Epidermal melanocyte (primary cell): ENCODE measurements at regions not wholly inside any gene's neighbourhood (a gene's known extent, or its start where the extent isn't known, plus 50 kb on each side); places are given as distances from the start of the nearest gene placed in this dataset.
"Not testable (repeated sequence)": the region's sequence is repeated elsewhere in the genome, so short reads cannot be mapped to it uniquely, and the experiment has no call there.

Experiments
- DNase-seq: peaks from one replicate; pipeline ENCODE4 v3.0.0; 2011; ENCODE audit warnings: low spot score; ENCODE audit not compliant: insufficient read length

GRCh38 chr17:71727292-71727691 lies 393.5 kb upstream of the SOX9 start:
- DNase-seq = no peak

DNA sequence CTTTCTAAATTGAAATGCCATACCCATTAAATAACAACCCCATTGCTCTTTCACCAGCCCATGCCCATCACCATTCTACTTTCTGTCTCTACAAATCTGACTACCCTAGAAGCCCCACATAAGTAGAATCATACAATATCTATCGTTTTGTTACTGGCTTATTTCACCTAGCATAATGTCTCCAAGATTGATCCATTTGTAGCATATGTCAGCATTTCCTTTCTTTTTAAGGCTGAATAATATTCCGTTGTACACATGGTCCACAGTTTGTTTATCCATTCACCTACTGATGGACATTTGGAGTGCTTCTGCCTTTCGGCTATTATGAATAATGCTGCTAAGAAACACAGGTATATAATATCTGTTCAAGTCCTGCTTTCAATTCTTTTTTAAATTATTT lies 393.1 kb upstream of the SOX9 start:
- no peak for DNase-seq

- DNase-seq = no peak
These were observed 389.9 kb upstream of the SOX9 start for GRCh38 chr17:71730871-71731270.

DNA sequence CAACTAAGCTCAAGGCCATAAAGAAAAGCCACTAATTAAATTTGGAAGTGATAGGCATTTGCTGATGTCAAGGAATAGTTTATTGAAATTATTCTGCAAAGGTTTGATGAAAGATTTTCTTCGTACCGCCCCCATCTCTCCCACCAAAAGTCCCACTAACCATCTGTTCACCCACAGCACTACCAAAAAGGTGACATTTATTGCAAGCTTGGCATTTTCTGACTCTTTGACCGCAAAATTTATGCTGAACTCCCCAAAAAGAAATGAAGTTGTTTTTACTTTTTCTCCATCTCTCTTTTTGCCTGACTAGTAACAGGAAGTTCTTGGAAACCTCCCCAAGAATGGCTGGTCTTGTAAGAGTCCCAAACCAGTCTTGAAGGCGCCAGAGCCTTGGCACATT lies 384.9 kb upstream of the SOX9 start:
- no peak for DNase-seq

DNA sequence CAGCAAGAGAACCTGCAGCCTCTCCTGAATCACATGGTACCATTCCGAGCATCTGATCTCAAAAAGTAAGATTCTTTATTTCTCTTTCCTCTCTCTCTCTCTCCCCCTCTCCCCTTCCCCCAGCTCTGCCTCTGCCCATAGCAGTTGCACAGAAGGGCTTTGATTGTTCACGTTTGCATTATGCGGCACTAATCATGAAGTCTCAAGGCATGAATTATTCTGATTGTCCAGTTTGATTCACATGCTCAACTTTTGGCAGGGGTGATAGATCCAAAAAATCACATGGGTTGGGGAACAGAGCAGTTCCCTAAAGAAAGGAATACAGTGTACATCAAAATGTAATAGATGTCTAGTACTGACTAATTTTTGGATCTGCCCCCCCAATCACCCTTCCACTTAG lies 380.0 kb upstream of the SOX9 start:
- DNase-seq = peak; percentile 34

GRCh38 chr17:71741836-71742235 lies 379.0 kb upstream of the SOX9 start:
- no peak for DNase-seq

DNA sequence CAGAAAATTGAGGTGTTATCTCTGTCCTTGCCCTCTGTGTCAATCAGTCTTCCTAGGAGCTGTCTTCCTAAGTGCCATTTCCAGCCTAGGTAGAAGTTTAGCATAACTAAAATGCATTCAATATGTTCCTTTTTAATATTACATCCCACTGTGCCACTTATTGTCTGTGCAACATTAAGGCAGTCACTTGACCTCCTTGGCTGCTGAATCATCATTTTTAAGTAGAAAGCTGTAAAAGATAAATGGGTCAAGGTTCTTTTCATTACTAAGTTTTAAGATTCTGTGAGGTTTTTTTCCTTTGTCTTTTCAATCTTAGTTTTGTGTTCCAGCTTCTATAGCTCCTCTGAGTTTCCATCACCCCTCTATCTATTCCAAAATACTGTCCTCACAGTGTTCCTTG lies 371.9 kb upstream of the SOX9 start:
- DNase-seq = no peak

- no peak for DNase-seq
These were observed 367.8 kb upstream of the SOX9 start for GRCh38 chr17:71753070-71753469.

DNA sequence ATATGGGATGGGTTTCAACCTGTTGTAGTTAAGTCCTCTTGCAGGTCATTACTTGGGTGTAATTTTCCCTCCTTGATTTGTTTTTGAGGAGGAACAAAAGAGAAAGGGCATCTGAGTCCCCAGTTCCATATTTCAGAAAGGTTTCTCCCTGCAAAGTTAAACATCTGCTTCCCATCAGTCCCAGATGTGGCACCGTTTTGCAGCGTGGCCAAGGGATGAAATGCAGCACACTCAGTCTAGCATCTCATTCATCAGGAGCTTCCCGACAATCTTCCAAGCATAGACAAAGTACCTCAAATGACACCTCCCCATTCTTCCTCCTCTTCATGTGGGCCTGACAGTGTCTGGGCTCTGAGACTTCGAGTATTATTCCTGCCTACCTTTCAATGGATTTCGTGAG lies 363.7 kb upstream of the SOX9 start:
- no peak for DNase-seq

GRCh38 chr17:71757956-71758355 lies 362.9 kb upstream of the SOX9 start:
- no peak for DNase-seq

DNA sequence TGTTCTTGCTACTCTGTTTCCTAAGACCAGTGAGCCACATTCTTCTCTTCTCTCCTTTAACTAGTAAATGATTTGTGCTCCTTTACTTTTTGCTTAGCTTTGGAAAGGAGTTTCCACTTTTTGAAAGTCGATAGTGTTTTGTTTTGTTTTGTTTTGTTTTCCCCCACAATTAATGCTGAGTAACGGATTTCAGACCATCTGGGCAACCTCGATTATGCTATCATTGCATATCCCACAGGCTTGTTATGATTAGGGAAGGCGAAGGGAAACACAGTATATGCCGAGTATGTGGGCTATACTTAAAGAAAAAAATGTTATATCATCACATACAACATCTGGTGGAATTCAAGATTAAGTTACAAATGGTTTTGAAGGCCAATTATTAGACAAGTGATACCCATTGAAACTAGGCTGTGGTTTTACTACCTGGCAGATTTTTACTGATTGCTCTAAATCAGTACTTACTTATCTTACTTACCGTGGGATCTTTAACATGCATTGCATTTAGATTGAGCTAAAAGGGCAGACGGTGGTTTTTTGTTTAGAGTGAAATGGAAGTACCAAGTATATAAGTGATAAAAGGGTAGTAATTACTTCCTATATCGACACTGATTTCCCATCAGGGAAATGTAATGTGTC lies 361.3 kb upstream of the SOX9 start:
- no peak for DNase-seq

DNA sequence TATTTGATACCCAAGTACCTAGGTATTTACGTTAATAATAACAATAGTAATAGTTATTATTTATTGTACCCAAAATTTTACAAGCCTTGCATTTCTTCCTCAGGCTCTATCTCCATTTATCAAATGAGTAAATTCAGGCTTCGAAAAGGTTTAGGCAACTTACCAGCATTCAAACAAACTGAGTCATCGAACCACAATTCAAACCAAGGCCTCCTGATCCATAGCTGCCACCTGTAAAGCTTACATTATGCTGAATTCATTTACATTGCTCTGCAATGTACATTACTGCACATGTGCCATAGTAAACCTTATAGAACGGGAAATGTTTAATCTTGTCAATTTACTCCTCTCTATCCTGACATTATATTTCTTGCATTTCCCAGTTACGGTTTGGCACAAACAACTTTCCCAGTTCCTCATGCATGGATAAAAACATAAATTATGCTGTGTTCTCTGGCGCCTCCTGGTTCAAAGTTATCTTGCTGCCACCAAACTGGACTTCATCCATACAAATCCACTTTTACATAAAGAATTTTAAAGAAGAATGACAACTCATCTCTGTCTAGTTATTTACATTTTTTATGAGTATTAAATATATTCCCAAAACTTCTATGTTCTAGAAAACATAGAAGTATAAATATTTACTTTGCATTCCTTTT lies 360.6 kb upstream of the SOX9 start:
- no peak for DNase-seq

GRCh38 chr17:71762526-71762925 lies 358.3 kb upstream of the SOX9 start:
- DNase-seq = no peak

- no peak for DNase-seq
These were observed 356.3 kb upstream of the SOX9 start for GRCh38 chr17:71764505-71764904.

DNA sequence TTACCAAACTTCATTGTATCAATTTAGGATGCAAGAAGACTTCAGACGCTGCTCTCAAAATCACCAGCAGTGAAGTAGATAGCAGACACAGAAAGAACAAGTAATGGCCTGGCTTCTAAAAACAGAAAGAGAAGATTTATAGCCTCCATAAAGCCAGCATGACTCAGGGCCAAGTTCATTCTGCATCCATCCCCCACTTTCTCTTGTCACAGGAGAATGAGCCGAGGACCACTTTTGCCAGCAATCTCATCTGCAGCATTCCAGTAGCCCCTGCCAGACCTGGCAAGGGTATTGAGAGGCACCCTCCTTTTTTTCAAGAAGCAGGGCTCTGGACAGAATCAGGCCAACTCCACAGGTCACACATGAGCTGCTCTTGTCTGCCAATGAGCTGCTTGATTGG lies 355.4 kb upstream of the SOX9 start:
- DNase-seq = no peak

DNA sequence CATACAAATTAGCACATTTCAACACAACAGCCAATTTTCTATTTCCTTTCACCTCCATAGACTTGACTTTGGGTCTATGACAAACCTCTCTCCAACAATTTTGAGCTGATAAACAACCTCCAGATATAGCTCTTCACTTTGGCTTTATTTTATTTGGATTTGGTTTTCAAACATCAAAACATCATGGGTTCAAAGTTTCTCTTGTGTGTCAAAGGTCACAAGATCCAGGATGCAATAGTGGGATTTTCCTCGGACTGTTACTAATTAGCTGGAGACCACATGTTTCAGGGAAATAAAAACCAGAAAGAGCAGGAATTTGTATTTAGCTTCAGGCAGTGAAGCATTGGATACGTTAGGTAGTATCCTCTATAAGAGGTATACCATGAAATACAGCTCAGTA lies 351.0 kb upstream of the SOX9 start:
- no peak for DNase-seq

DNA sequence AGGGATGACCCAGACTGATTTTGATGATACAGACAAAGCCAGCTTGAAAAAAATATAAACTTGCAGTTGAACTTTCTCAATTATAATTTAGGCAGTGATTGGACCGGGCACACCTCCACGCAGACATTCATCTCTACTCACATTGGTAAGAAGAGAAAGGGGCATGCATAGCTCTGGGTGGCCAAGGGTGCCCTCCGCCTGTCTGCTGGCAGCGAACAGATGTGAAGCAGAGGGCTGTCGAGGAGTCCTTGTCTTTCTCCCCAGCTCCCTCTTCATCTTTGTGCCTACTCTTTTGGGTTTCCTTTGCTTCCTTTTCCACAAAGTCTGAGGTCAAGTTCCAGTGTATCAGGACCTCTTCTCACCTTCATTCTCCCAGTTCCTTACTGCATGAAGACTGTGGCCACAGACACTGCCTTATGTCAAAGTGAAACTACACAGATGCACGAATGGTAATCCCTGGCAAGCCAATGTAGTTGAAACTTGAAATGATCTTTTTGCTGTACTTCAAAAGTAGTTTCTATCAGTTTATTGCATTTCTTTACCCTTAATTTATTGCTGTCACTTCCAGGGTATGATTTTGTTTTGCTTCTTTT lies 343.7 kb upstream of the SOX9 start:
- no peak for DNase-seq

GRCh38 chr17:71779482-71779881 lies 341.3 kb upstream of the SOX9 start:
- no peak for DNase-seq

- no peak for DNase-seq
These were observed 340.2 kb upstream of the SOX9 start for GRCh38 chr17:71780596-71780995.

DNA sequence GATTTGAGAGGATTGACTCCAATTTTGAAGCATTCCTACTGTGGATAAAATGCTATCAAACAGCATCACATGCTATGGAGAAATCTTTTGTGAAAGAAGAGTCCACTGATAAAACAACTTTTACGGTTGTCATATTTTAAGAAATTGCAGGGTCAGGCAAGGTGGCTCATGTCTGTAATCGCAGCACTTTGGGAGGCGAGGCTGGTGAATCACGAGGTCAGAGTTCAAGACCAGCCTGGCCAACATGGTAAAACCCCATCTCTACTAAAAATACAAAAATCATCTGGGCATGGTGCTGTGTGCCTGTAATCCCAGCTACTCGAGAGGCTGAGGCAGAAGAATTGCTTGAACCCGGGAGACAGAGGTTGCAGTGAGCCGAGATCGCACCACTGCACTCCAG lies 338.8 kb upstream of the SOX9 start:
- not testable (repeated sequence) for DNase-seq

GRCh38 chr17:71790791-71791190 lies 330.0 kb upstream of the SOX9 start:
- no peak for DNase-seq

DNA sequence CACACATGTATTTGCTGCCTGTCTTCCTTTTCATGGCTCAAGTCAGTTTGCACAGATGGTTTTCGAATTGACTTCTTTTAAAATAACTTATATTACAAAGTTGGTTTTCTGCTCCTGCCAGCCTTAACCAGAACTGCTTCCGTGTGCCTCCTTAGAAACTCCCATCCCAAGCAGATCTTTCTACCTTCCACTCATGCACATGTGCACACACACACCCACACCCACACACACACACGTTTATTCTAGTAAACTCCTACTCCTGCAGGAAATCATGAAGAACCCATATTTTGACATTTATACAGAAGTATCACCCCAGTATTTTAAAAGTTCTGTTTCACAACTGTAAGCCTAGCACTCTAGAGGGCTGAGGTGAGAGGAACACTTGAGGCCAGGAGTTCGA lies 329.5 kb upstream of the SOX9 start:
- DNase-seq = no peak

GRCh38 chr17:71792966-71793365 lies 327.9 kb upstream of the SOX9 start:
- DNase-seq = no peak
